ENCODE measurements at regions not wholly inside any gene's neighbourhood (a gene's known extent, or its start where the extent isn't known, plus 50 kb on each side); places are given as distances from the start of the nearest gene placed in this dataset.

DNA sequence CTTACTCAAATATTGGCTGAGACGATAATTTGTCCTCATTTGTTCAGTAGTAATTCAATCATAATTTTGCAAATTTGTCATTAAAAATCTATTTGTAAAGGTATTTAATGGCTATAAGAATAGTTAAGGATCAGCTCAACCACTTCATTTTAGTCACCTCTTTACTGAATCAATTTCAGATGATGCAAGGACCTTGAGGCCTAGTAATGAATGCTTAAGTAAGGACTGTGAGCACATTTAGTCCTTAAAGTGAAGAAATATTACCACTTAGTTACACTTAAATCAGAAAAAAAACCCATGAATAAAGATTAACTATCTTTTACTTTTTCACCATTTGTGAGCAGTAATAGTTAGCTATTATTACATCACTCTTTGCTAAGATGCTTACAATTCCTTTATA, 778.9 kb downstream of the CCDC85A start:
- H2BK120ac ChIP-seq (ENCODE audit: insufficient read depth, low read length, poor library complexity), result no peak overlapping the region
- no peak overlapping the region for H3K18ac ChIP-seq (ENCODE audit: low read length)
- no peak overlapping the region for H3K4me2 ChIP-seq (ENCODE audit: low read length)
- no peaks in the 10 kb centered on the region for H3K36me3 ChIP-seq (ENCODE audit: control insufficient read depth in 1 of 2, insufficient read depth in 2 of 2, low read length in 2 of 2)
- H3K4ac ChIP-seq (ENCODE audit: low read depth, low read length), result no peak overlapping the region
- H4K12ac ChIP-seq (ENCODE audit: low read depth, low read length), result no peak overlapping the region
- no peaks in the 10 kb centered on the region for H3K4me1 ChIP-seq (ENCODE audit: control insufficient read depth in 1 of 2, insufficient read depth in 2 of 2, low read length in 2 of 2)
- H3K9me3 ChIP-seq (ENCODE audit: insufficient read depth, low read depth, low read length), result no peaks in the 10 kb centered on the region
- H2BK5ac ChIP-seq (ENCODE audit: low read depth, low read length, poor library complexity), result no peak overlapping the region
- H3K27me3 ChIP-seq (ENCODE audit: insufficient read depth, low read length), result no peaks in the 10 kb centered on the region
- H3K79me1 ChIP-seq (ENCODE audit: low read length), result no peaks in the 10 kb centered on the region
- H3K4me3 ChIP-seq (ENCODE audit: low read depth, low read length), result no peak overlapping the region
- H3K23ac ChIP-seq (ENCODE audit: low read length), result no peak overlapping the region
- no peak overlapping the region for H2AK5ac ChIP-seq (ENCODE audit: low read length)
- H3K14ac ChIP-seq (ENCODE audit: low read length), result no peak overlapping the region
- no peak overlapping the region for H2BK12ac ChIP-seq (ENCODE audit: low read length)
- no peak overlapping the region for H3K9ac ChIP-seq (ENCODE audit: low read length)
- H4K91ac ChIP-seq (ENCODE audit: low read depth, low read length), result no peak overlapping the region
- DNase-seq, result no peak
- no peaks in the 10 kb centered on the region for H3K79me2 ChIP-seq (ENCODE audit: control insufficient read depth, insufficient read depth, low read length, poor library complexity)
- no CpG with 5 or more reads among the region's 1 CpG for WGBS (ENCODE audit: extremely low coverage, insufficient coverage, insufficient read length)
- no peak overlapping the region for H2AFZ ChIP-seq (ENCODE audit: insufficient read depth, low read length, poor library complexity)
- H3K27ac ChIP-seq (ENCODE audit: low read depth, low read length), result no peak overlapping the region
- H4K8ac ChIP-seq (ENCODE audit: low read depth, low read length), result no peak overlapping the region

DNA sequence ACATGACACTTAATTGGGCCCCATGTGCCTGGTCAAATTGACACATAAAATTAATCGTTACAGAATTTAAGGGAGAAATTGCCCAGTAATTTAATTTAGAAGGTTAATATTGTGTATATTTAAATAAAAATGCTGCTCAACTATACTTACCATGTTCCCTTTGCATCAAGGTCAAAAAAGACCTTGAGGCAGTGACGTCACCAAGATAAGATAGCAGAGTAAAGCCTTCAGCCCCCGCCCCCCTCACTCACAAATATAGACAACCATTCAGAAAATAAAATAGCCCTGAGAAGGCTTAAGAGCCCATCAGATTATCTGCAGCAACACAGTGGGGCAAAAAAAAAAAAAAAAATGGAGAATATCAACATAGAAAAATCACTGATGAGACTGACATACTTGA, 785.7 kb downstream of the CCDC85A start:
- H3K4me1 ChIP-seq (ENCODE audit: control insufficient read depth in 1 of 2, insufficient read depth in 2 of 2, low read length in 2 of 2), result no peaks in the 10 kb centered on the region
- H4K12ac ChIP-seq (ENCODE audit: low read depth, low read length), result no peak overlapping the region

DNA sequence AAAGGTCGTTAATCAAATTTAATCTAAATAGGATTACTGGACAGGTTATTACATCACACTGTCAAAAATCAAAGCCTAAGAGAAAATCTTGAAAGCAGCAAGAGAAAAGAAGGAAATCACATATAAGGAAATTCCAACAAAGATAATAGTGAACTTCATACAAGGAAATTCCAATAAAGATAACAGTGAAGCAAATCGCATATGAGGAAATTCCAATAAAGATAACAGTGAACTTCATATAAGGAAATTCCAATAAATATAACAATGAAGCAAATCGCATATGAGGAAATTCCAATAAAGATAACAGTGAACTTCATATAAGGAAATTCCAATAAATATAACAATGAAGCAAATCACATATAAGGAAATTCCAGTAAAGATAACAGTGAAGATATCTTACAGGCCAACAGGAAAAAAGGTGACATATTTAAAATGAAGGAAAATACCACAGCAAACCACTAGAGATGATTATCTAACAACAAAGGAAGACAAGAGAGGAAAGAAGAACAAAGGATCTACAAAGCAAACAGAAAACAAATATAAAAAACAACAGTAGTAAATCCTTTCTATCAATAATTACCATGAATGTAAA, 787.7 kb downstream of the CCDC85A start:
- no CpG with 5 or more reads among the region's 3 CpGs for WGBS (ENCODE audit: extremely low coverage, insufficient coverage, insufficient read length)
- H2AFZ ChIP-seq (ENCODE audit: insufficient read depth, low read length, poor library complexity), result no peak overlapping the region
- H3K4me2 ChIP-seq (ENCODE audit: low read length), result no peak overlapping the region
- H2BK120ac ChIP-seq (ENCODE audit: insufficient read depth, low read length, poor library complexity), result no peak overlapping the region
- H4K91ac ChIP-seq (ENCODE audit: low read depth, low read length), result no peak overlapping the region
- no peak overlapping the region for H3K18ac ChIP-seq (ENCODE audit: low read length)
- H3K14ac ChIP-seq (ENCODE audit: low read length), result no peak overlapping the region
- no peaks in the 10 kb centered on the region for H3K36me3 ChIP-seq (ENCODE audit: control insufficient read depth in 1 of 2, insufficient read depth in 2 of 2, low read length in 2 of 2)
- H2AK5ac ChIP-seq (ENCODE audit: low read length), result no peak overlapping the region
- no peak overlapping the region for H3K23ac ChIP-seq (ENCODE audit: low read length)
- no peak overlapping the region for H3K27ac ChIP-seq (ENCODE audit: low read depth, low read length)
- no peaks in the 10 kb centered on the region for H3K9me3 ChIP-seq (ENCODE audit: insufficient read depth, low read depth, low read length)
- no peak overlapping the region for H3K4ac ChIP-seq (ENCODE audit: low read depth, low read length)
- H3K79me1 ChIP-seq (ENCODE audit: low read length), result no peaks in the 10 kb centered on the region
- no peak overlapping the region for H3K4me3 ChIP-seq (ENCODE audit: low read depth, low read length)
- no peak overlapping the region for H3K9ac ChIP-seq (ENCODE audit: low read length)
- H2BK5ac ChIP-seq (ENCODE audit: low read depth, low read length, poor library complexity), result no peak overlapping the region
- H3K4me1 ChIP-seq (ENCODE audit: control insufficient read depth in 1 of 2, insufficient read depth in 2 of 2, low read length in 2 of 2), result no peaks in the 10 kb centered on the region
- H4K8ac ChIP-seq (ENCODE audit: low read depth, low read length), result no peak overlapping the region
- no peak overlapping the region for H4K12ac ChIP-seq (ENCODE audit: low read depth, low read length)
- H3K27me3 ChIP-seq (ENCODE audit: insufficient read depth, low read length), result no peaks in the 10 kb centered on the region
- no peak overlapping the region for H2BK12ac ChIP-seq (ENCODE audit: low read length)
- H3K79me2 ChIP-seq (ENCODE audit: control insufficient read depth, insufficient read depth, low read length, poor library complexity), result no peaks in the 10 kb centered on the region
- DNase-seq, result no peak

More for the DNA sequence above, 785.7 kb downstream of the CCDC85A start:
- no peaks in the 10 kb centered on the region for H3K27me3 ChIP-seq (ENCODE audit: insufficient read depth, low read length)
- no peak overlapping the region for H2BK12ac ChIP-seq (ENCODE audit: low read length)
- H3K9ac ChIP-seq (ENCODE audit: low read length), result no peak overlapping the region
- no peak overlapping the region for H3K23ac ChIP-seq (ENCODE audit: low read length)
- H4K91ac ChIP-seq (ENCODE audit: low read depth, low read length), result no peak overlapping the region
- H2AFZ ChIP-seq (ENCODE audit: insufficient read depth, low read length, poor library complexity), result no peak overlapping the region
- no peak overlapping the region for H3K14ac ChIP-seq (ENCODE audit: low read length)
- H3K4me3 ChIP-seq (ENCODE audit: low read depth, low read length), result no peak overlapping the region
- no peaks in the 10 kb centered on the region for H3K79me1 ChIP-seq (ENCODE audit: low read length)
- H4K8ac ChIP-seq (ENCODE audit: low read depth, low read length), result no peak overlapping the region
- H3K36me3 ChIP-seq (ENCODE audit: control insufficient read depth in 1 of 2, insufficient read depth in 2 of 2, low read length in 2 of 2), result no peaks in the 10 kb centered on the region
- no peak overlapping the region for H2BK5ac ChIP-seq (ENCODE audit: low read depth, low read length, poor library complexity)
- no peak overlapping the region for H3K4me2 ChIP-seq (ENCODE audit: low read length)
- H2BK120ac ChIP-seq (ENCODE audit: insufficient read depth, low read length, poor library complexity), result no peak overlapping the region
- no peaks in the 10 kb centered on the region for H3K79me2 ChIP-seq (ENCODE audit: control insufficient read depth, insufficient read depth, low read length, poor library complexity)
- no peak overlapping the region for H3K27ac ChIP-seq (ENCODE audit: low read depth, low read length)
- DNase-seq, result no peak
- no peak overlapping the region for H2AK5ac ChIP-seq (ENCODE audit: low read length)
- no peak overlapping the region for H3K4ac ChIP-seq (ENCODE audit: low read depth, low read length)
- H3K9me3 ChIP-seq (ENCODE audit: insufficient read depth, low read depth, low read length), result no peaks in the 10 kb centered on the region
- no CpG with 5 or more reads among the region's 3 CpGs for WGBS (ENCODE audit: extremely low coverage, insufficient coverage, insufficient read length)
- no peak overlapping the region for H3K18ac ChIP-seq (ENCODE audit: low read length)

DNA sequence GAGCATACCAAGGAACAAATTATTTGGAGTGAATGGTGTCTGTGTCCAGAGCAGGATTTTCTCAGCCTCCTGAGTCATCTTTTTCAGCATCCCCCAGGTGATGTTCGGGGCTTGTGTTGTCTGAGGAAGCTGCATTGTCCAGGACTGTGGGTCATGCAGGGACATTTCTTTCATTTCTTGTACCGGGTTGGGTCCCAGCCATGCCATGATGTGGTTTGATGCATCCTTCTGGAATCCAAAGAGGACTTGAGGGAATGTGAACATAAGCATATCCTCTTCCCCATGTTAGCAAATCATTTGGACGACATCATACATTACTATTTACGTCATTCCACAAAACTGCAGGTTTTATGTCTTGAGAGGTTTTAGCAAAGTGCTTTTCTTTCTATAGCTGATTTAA, 797.8 kb downstream of the CCDC85A start:
- Histone ChIP-seq H3K27me3 (ENCODE audit: insufficient read depth, low read length) (no peaks in the 10 kb centered on the region), H3K9ac (ENCODE audit: low read length) (no peak overlapping the region), H3K4me3 (ENCODE audit: low read depth, low read length) (no peak overlapping the region), H4K8ac (ENCODE audit: low read depth, low read length) (no peak overlapping the region), H3K4me1 (ENCODE audit: control insufficient read depth in 1 of 2, insufficient read depth in 2 of 2, low read length in 2 of 2) (no peaks in the 10 kb centered on the region), H3K79me1 (ENCODE audit: low read length) (no peaks in the 10 kb centered on the region), H3K14ac (ENCODE audit: low read length) (no peak overlapping the region), H2AK5ac (ENCODE audit: low read length) (no peak overlapping the region), H4K12ac (ENCODE audit: low read depth, low read length) (no peak overlapping the region), H3K18ac (ENCODE audit: low read length) (no peak overlapping the region), H4K91ac (ENCODE audit: low read depth, low read length) (no peak overlapping the region), H3K27ac (ENCODE audit: low read depth, low read length) (no peak overlapping the region), H3K23ac (ENCODE audit: low read length) (no peak overlapping the region), H2BK5ac (ENCODE audit: low read depth, low read length, poor library complexity) (no peak overlapping the region), H3K4ac (ENCODE audit: low read depth, low read length) (no peak overlapping the region), H3K4me2 (ENCODE audit: low read length) (no peak overlapping the region), H3K79me2 (ENCODE audit: control insufficient read depth, insufficient read depth, low read length, poor library complexity) (no peaks in the 10 kb centered on the region), H2AFZ (ENCODE audit: insufficient read depth, low read length, poor library complexity) (no peak overlapping the region), H3K36me3 (ENCODE audit: control insufficient read depth in 1 of 2, insufficient read depth in 2 of 2, low read length in 2 of 2) (no peaks in the 10 kb centered on the region), H2BK12ac (ENCODE audit: low read length) (no peak overlapping the region), H3K9me3 (ENCODE audit: insufficient read depth, low read depth, low read length) (no peaks in the 10 kb centered on the region), H2BK120ac (ENCODE audit: insufficient read depth, low read length, poor library complexity) (no peak overlapping the region)
- WGBS (ENCODE audit: extremely low coverage, insufficient coverage, insufficient read length), result no CpG with 5 or more reads among the region's 4 CpGs
- DNase-seq, result peak in 1 of 2 donors; percentile 1
